ENCODE measurements at regions not wholly inside any gene's neighbourhood (a gene's known extent, or its start where the extent isn't known, plus 50 kb on each side); places are given as distances from the start of the nearest gene placed in this dataset.

- H4K20me1 ChIP-seq (replicated peaks in 1 of 2; ENCODE audit: control insufficient read depth in 1 of 2, insufficient read depth in 2 of 2, low read length in 2 of 2), result no peaks in the 10 kb centered on the region
- no peak overlapping the region for H2BK120ac ChIP-seq (replicated peaks; ENCODE audit: low read depth, low read length)
- H3K9ac ChIP-seq (replicated peaks in 1 of 4; ENCODE audit: extremely low read depth in 1 of 4, low read depth in 3 of 4, low read length in 3 of 4), result no peak overlapping the region
- no peak overlapping the region for H3K18ac ChIP-seq (ENCODE audit: extremely low read depth, low read length)
- no peak overlapping the region for H2BK15ac ChIP-seq (ENCODE audit: low read length)
- H3K4me2 ChIP-seq (ENCODE audit: insufficient read depth in 1 of 2, low read depth in 2 of 2, low read length in 2 of 2), result no peak overlapping the region
- FAIRE-seq (no peak), DNase-seq (ENCODE audit: low read depth in 1 of 2, low spot score in 2 of 2) (no peak)
- H2BK20ac ChIP-seq (ENCODE audit: low read length), result no peak overlapping the region
- H2BK5ac ChIP-seq (ENCODE audit: low read depth, low read length), result no peak overlapping the region
- no peak overlapping the region for H2AFZ ChIP-seq (ENCODE audit: low read length)
- H3K4ac ChIP-seq (replicated peaks; ENCODE audit: insufficient read length, low read depth, low read length), result no peak overlapping the region
- H3K4me3 ChIP-seq (ENCODE audit: extremely low read depth in 1 of 4, insufficient read depth in 2 of 4, low read depth in 3 of 4, low read length in 4 of 4), result no peak overlapping the region
- ChIA-PET CTCF (ENCODE audit: partially characterized antibody) (no interaction called here), POLR2A (ENCODE audit: partially characterized antibody) (no interaction called here)
- no peak overlapping the region for H2AK5ac ChIP-seq (ENCODE audit: low read depth, low read length)
- H4K8ac ChIP-seq (ENCODE audit: extremely low read depth, insufficient read depth, low read length), result no peak overlapping the region
- H3K4me1 ChIP-seq (replicated peaks in 1 of 4; ENCODE audit: control insufficient read depth in 3 of 4, insufficient read depth in 4 of 4, low read length in 3 of 4), result no peaks in the 10 kb centered on the region
- H3K56ac ChIP-seq (replicated peaks; ENCODE audit: insufficient read length, low read depth, low read length), result no peak overlapping the region
- H3K14ac ChIP-seq (ENCODE audit: insufficient read length), result no peak overlapping the region
- no peaks in the 10 kb centered on the region for H3K23me2 ChIP-seq (ENCODE audit: low read depth, low read length)
- H4K5ac ChIP-seq (ENCODE audit: insufficient read length, low read depth, low read length), result no peak overlapping the region
- H4K91ac ChIP-seq (replicated peaks; ENCODE audit: insufficient read length, low read length), result no peak overlapping the region
- H3K79me2 ChIP-seq (ENCODE audit: control insufficient read depth in 1 of 2, insufficient read depth in 2 of 2, low read length in 2 of 2), result no peaks in the 10 kb centered on the region
- H3K79me1 ChIP-seq (ENCODE audit: low read depth, low read length), result no peaks in the 10 kb centered on the region
- H2BK12ac ChIP-seq (ENCODE audit: low read depth, low read length), result no peak overlapping the region
- H3K9me3 ChIP-seq (ENCODE audit: insufficient read depth in 2 of 2, low read depth in 1 of 2, low read length in 1 of 2), result no peaks in the 10 kb centered on the region
- H3K23ac ChIP-seq (ENCODE audit: insufficient read length), result no peak overlapping the region
- H3K27me3 ChIP-seq (replicated peaks in 1 of 4; ENCODE audit: control insufficient read depth in 3 of 4, extremely low read depth in 1 of 4, insufficient read depth in 3 of 4, low read length in 3 of 4), result no peaks in the 10 kb centered on the region
- no peak overlapping the region for H3K27ac ChIP-seq (ENCODE audit: low read depth, low read length)
- WGBS, 2 experiments (ENCODE audit: extremely low coverage in 1 of 2, insufficient coverage in 1 of 2, insufficient read length in 1 of 2, insufficient replicate concordance in 2 of 2, low coverage in 1 of 2, low lambda C conversion rate in 2 of 2, missing lambda C conversion rate in 1 of 2), result 93% methylated on average over 1 of the region's 1 CpG; no CpG with 5 or more reads in 1 of the 2 experiments
- H3K36me3 ChIP-seq (ENCODE audit: control insufficient read depth in 2 of 4, insufficient read depth in 4 of 4, low read length in 3 of 4), result no peaks in the 10 kb centered on the region
- TF ChIP-seq ASH2L (IDR thresholded peaks at IDR 0.05; ENCODE audit: low read length) (no peak), POLR2AphosphoS5 (IDR thresholded peaks at IDR 0.05; ENCODE audit: low read depth, low read length) (no peak), CBX8 (IDR thresholded peaks at IDR 0.05; ENCODE audit: borderline replicate concordance, low read depth, low read length) (no peak), MAX (IDR thresholded peaks at IDR 0.05) (no peak), ATF2 (IDR thresholded peaks at IDR 0.05; ENCODE audit: low read length) (no peak), CTCF (IDR thresholded peaks at IDR 0.05; ENCODE audit: control extremely low read depth in 1 of 3, insufficient read depth in 1 of 3, low read depth in 1 of 3, low read length in 3 of 3) (no peak), CTBP2 (IDR thresholded peaks at IDR 0.05; ENCODE audit: borderline replicate concordance, insufficient read depth, insufficient read length, low read length) (no peak), E2F6 (IDR thresholded peaks at IDR 0.05) (no peak), GABPA (IDR thresholded peaks at IDR 0.05; ENCODE audit: borderline replicate concordance, insufficient read depth, low read length) (no peak), CHD2 (IDR thresholded peaks at IDR 0.05; ENCODE audit: low read length) (no peak)
These were observed 152.0 kb upstream of the SLC10A2 start for GRCh38 chr13:103218253-103218652.
